ENCODE measurements at regions not wholly inside any gene's neighbourhood (a gene's known extent, or its start where the extent isn't known, plus 50 kb on each side); places are given as distances from the start of the nearest gene placed in this dataset.
A peak's percentile ranks its signal among the peaks of the same experiment; 100 is the strongest.

GRCh38 chr1:116278541-116278866 lies 94.5 kb upstream of the ATP1A1 start:
- no peak for DNase-seq
- no peaks in the 10 kb centered on the region for H3K36me3 Mint-ChIP-seq (ENCODE audit: low read depth)
- no peak for TF ChIP-seq CTCF (IDR thresholded peaks at IDR 0.05)
- peaks cover 21% of the 10 kb centered on the region for H3K27me3 Mint-ChIP-seq (ENCODE audit: low read depth, poor library complexity)
- H3K4me1 Mint-ChIP-seq: no peaks in the 10 kb centered on the region
- no peak overlapping the region for H3K27ac Mint-ChIP-seq
- no peak overlapping the region for H3K4me3 Mint-ChIP-seq
- peaks cover 9% of the 10 kb centered on the region for H3K9me3 Mint-ChIP-seq

DNA sequence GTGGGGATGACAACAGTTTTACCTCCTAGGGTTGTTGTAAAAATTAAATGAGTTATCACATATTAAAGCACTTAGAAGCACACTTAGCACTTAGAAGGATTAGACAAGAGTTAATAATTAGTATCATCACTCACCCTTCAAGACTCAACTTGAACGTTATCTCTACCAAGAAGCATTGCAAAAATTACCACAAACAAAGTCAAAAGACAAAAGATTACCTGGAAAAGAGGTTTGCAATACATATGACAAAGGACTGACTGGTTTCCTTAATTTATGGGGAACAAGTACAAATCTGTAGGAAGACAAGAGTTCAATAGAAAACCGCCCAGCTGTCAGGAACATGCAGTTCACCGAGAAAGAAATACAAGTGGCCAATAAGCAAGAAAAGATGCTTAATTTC lies 93.3 kb upstream of the ATP1A1 start:
- Mint-ChIP-seq H3K4me1 (peaks cover under 1% of the 10 kb centered on the region), H3K4me3 (no peak overlapping the region), H3K36me3 (ENCODE audit: low read depth) (no peaks in the 10 kb centered on the region), H3K27ac (no peak overlapping the region), H3K9me3 (peaks cover 9% of the 10 kb centered on the region), H3K27me3 (ENCODE audit: low read depth, poor library complexity) (peaks cover 16% of the 10 kb centered on the region)
- no peak for TF ChIP-seq CTCF (IDR thresholded peaks at IDR 0.05)
- no peak for DNase-seq

DNA sequence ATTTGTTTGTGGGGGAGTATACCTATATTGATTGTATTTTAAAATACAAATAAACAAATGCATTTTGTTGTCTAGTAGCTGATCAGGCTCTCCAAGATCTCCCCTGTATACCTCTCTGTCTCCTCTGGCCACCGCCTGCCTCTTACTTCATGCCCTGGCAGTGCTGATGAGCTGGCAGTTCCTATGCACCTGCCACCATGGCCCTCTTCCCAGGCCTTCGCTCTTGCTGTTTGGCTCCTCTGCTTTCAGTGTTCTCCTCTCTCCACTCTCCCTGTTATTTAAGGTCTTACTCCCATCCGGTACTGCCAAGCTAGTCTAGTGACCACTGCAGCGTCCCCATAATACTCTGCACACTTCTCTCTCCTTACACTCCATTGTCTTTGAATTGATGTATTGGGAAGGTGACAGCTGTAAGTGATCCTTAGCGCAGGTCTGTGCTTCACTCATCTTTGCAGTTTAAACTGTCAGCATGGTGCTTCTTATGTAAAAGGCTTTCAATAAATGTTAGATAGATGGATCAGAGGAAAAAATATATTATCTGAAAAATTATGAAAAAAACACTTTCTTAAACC lies 88.1 kb upstream of the ATP1A1 start:
- Mint-ChIP-seq H3K4me1 (peaks cover 29% of the 10 kb centered on the region), H3K36me3 (ENCODE audit: low read depth) (no peaks in the 10 kb centered on the region), H3K27me3 (ENCODE audit: low read depth, poor library complexity) (peaks cover 6% of the 10 kb centered on the region), H3K9me3 (peaks cover 9% of the 10 kb centered on the region), H3K4me3 (no peak overlapping the region), H3K27ac (peak overlapping the region; percentile 39)
- no peak for TF ChIP-seq CTCF (IDR thresholded peaks at IDR 0.05)
- no peak for DNase-seq

GRCh38 chr1:116286541-116286971 lies 86.5 kb upstream of the ATP1A1 start:
- Mint-ChIP-seq H3K4me1 (peaks cover 29% of the 10 kb centered on the region), H3K27me3 (ENCODE audit: low read depth, poor library complexity) (peaks cover 6% of the 10 kb centered on the region), H3K9me3 (peaks cover 9% of the 10 kb centered on the region), H3K36me3 (ENCODE audit: low read depth) (no peaks in the 10 kb centered on the region), H3K4me3 (no peak overlapping the region), H3K27ac (no peak overlapping the region)
- no peak for DNase-seq
- no peak for TF ChIP-seq CTCF (IDR thresholded peaks at IDR 0.05)

DNA sequence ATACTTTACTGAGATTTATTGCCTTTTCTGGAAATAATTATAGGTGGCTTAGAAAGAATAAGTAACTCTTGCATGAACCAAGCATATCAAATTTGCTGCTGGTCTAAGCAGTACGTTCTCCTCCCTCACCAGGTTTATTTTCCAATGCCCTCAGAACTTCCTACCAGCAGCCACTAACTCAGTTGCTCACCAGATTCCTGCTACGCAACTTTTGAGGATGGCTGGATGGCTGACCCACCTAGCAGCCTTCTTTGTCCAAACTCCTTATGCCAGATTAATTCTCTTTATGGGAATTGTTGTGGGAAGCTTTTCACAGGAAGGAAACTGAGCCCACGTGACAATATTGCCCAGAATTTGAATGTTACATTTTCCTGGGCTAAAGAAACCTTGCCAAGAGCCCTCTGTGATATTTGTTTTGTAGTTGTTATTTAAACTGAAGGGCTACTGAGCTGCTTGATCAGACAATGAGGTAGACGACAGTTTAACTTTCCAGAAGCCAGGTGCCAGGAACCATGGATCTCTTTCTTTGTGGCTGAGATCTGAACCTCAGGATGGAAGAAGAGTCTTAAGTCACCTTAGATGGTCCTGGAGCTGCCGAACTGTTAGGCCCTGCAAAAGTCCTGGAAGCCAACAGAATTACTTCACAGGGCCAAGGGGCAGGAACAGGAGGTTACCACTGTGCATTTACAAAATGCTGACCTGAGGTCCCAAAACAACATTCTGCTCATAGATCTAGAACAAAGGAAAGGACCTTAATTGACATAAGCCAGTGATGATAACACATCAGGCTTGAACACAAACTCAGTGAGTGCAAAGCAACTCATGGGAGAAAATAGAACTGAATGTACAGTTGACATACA lies 85.5 kb upstream of the ATP1A1 start:
- H3K27me3 Mint-ChIP-seq (ENCODE audit: low read depth, poor library complexity): peaks cover 2% of the 10 kb centered on the region
- no peak overlapping the region for H3K4me3 Mint-ChIP-seq
- DNase-seq: no peak
- H3K4me1 Mint-ChIP-seq: peaks cover 29% of the 10 kb centered on the region
- H3K9me3 Mint-ChIP-seq: peaks cover 4% of the 10 kb centered on the region
- no peaks in the 10 kb centered on the region for H3K36me3 Mint-ChIP-seq (ENCODE audit: low read depth)
- no peak for TF ChIP-seq CTCF (IDR thresholded peaks at IDR 0.05)
- no peak overlapping the region for H3K27ac Mint-ChIP-seq

GRCh38 chr1:116288201-116288598 lies 84.8 kb upstream of the ATP1A1 start:
- DNase-seq: no peak
- H3K9me3 Mint-ChIP-seq: no peaks in the 10 kb centered on the region
- no peak overlapping the region for H3K4me3 Mint-ChIP-seq
- TF ChIP-seq CTCF (IDR thresholded peaks at IDR 0.05): no peak
- peaks cover 29% of the 10 kb centered on the region for H3K4me1 Mint-ChIP-seq
- no peaks in the 10 kb centered on the region for H3K36me3 Mint-ChIP-seq (ENCODE audit: low read depth)
- no peaks in the 10 kb centered on the region for H3K27me3 Mint-ChIP-seq (ENCODE audit: low read depth, poor library complexity)
- H3K27ac Mint-ChIP-seq: no peak overlapping the region

Data from nephron progenitor cell (in vitro differentiated cells).